Skeletal muscle tissue (tissue), 3 donors: ENCODE measurements at regions not wholly inside any gene's neighbourhood (a gene's known extent, or its start where the extent isn't known, plus 50 kb on each side); places are given as distances from the start of the nearest gene placed in this dataset.

Experiments used
- H3K27ac ChIP-seq: one replicate; pipeline ENCODE4 v1.7.0; 2013; ENCODE audit warnings: mild to moderate bottlenecking, low read depth, low read length, inconsistent platforms
- H3K27me3 ChIP-seq, 3 donors: one replicate each; pipeline ENCODE4 v1.7.0; 2013; ENCODE audit warnings: low read length in 3 of 3; ENCODE audit not compliant: control insufficient read depth in 3 of 3, insufficient read depth in 3 of 3
- H3K36me3 ChIP-seq, 3 donors: one replicate each; pipeline ENCODE4 v1.7.0; 2013; ENCODE audit warnings: low read length in 3 of 3; ENCODE audit not compliant: control insufficient read depth in 3 of 3, insufficient read depth in 3 of 3
- H3K4me1 ChIP-seq, 3 donors: one replicate each; pipeline ENCODE4 v1.7.0; 2013; ENCODE audit warnings: low read length in 3 of 3, mild to moderate bottlenecking in 3 of 3; ENCODE audit not compliant: control insufficient read depth in 3 of 3, insufficient read depth in 3 of 3
- H3K4me3 ChIP-seq, 3 donors: one replicate each; pipeline ENCODE4 v1.7.0; 2013; ENCODE audit warnings: low read length in 3 of 3
- H3K9ac ChIP-seq, 3 donors: one replicate each; pipeline ENCODE4 v1.7.0; 2013; ENCODE audit warnings: low read length in 3 of 3, mild to moderate bottlenecking in 3 of 3, moderate library complexity in 2 of 3, low read depth in 1 of 3
- H3K9me3 ChIP-seq, 3 donors: one replicate each; pipeline ENCODE4 v1.7.0; 2013; ENCODE audit warnings: low read length in 3 of 3; ENCODE audit not compliant: control insufficient read depth in 3 of 3
- donor health status: Osteomylitis.

DNA sequence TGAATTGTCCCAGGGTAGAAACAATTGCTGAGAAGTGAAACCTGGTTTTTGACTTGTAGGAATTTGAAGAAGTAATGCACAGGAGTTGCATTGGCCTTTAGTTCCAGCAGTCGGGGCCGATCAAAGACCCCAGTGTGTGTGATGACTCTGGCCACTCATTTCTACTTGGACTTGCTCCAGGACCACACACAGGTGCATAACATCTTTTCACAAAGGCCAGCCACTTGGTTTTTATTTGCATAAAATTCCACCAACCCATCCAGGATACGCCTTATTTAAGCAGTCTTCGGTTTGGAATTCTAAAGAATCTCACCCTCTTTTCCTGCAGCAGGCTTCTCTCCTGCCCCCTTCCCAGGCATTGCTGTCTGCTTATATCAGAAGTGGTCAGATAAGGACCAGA lies 162.0 kb upstream of the HABP2 start:
- H3K4me1 ChIP-seq: peaks cover 3 to 6% (median 4%) of the 10 kb centered on the region in 3 donors
- peaks cover 0 to 3% (median 0%) of the 10 kb centered on the region in 3 donors for H3K27me3 ChIP-seq
- no peak overlapping the region for H3K4me3 ChIP-seq
- H3K9ac ChIP-seq: no peak overlapping the region
- H3K27ac ChIP-seq: no peak overlapping the region
- no peaks in the 10 kb centered on the region for H3K36me3 ChIP-seq
- H3K9me3 ChIP-seq: no peaks in the 10 kb centered on the region

DNA sequence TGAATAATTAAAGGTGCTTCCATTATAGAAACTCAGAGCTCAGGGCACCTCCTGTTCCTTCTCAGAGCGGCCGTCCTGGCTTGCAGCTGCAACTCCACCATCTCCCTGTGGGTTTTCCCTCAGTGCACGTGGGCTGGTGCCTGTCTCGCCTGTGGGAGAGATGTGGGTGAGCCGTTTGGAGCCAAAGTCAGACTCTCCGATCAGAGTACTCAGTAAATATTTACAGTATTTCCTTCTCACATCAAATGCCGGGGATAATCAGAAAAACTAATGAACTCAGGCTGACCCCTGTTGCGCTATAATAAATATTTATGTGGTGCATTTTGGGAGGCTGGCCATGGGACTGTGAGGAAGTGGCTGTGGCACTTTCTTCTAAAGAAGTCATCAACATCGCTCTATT lies 155.8 kb upstream of the HABP2 start:
- Histone ChIP-seq H3K4me1 (no peaks in the 10 kb centered on the region), H3K36me3 (no peaks in the 10 kb centered on the region), H3K9me3 (no peaks in the 10 kb centered on the region), H3K27me3 (peaks cover 0 to 6% (median 0%) of the 10 kb centered on the region in 3 donors), H3K4me3 (no peak overlapping the region), H3K27ac (no peak overlapping the region), H3K9ac (no peak overlapping the region)

DNA sequence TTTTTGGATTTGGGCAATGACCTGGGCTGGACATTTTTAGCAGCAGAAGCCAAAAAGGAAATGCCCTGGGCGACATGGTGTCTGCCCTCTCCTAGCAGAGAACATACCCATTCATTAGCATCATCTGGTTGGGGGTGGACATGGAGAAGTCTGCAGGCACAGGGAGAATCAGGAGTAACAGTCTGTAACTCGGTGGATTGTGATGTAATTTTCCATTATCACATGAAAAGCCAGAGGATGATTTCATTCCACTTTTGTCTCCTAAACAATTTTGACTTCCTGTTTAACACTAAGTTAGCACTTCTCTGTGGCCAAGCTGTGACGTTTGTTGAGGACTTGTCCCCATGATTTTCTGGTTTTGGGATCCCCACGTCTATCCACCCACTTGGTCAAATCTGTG lies 153.8 kb upstream of the HABP2 start:
- Histone ChIP-seq H3K36me3 (no peaks in the 10 kb centered on the region), H3K4me1 (peaks cover 0 to 4% (median 0%) of the 10 kb centered on the region in 3 donors), H3K4me3 (no peak overlapping the region), H3K9ac (no peak overlapping the region), H3K9me3 (no peaks in the 10 kb centered on the region), H3K27ac (no peak overlapping the region), H3K27me3 (peaks cover 0 to 6% (median 0%) of the 10 kb centered on the region in 3 donors)

DNA sequence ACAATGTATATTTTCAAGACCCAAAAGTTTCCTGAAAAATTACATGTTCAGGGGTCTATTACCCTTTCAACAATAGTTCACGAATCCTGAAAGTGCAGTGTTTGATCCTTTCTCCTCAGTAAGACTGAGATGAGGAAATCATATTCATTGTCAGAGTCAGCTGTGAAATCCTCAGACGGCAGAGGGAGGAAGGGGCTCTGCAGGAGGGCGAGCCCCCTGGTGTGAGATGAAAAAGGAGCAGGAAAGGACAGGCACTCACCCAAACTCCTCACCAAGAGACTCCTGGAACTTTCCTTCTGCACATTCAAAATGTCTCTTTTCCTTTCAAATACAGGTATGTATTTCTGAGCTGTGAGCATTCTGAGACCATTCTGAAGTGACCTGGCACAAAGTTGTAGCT lies 150.3 kb upstream of the HABP2 start:
- Histone ChIP-seq H3K9ac (no peak overlapping the region), H3K36me3 (no peaks in the 10 kb centered on the region), H3K4me1 (peaks cover 0 to 4% (median 0%) of the 10 kb centered on the region in 3 donors), H3K4me3 (no peak overlapping the region), H3K9me3 (no peaks in the 10 kb centered on the region), H3K27ac (no peak overlapping the region), H3K27me3 (peaks cover 0 to 11% (median 0%) of the 10 kb centered on the region in 3 donors)

DNA sequence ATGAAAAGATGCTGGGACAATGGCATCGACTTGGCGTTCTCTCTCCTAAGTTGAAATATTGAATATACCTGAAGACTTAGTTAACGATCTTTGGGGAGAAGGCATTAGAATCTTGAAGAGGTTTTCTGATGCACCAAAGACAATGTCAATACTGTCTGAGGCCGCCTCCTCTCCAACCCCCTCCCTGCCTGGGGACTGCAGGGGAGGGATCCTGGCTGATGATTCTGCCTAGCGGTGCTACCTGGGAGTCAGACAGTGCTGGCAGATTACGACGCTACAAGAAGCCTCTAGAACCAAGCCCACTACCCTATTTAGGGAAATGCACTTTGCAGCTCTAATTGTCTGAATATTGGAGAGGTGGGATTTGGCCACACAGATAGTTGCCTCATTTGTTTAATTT lies 145.6 kb upstream of the HABP2 start:
- H3K27me3 ChIP-seq: peaks cover 0 to 15% (median 4%) of the 10 kb centered on the region in 3 donors

DNA sequence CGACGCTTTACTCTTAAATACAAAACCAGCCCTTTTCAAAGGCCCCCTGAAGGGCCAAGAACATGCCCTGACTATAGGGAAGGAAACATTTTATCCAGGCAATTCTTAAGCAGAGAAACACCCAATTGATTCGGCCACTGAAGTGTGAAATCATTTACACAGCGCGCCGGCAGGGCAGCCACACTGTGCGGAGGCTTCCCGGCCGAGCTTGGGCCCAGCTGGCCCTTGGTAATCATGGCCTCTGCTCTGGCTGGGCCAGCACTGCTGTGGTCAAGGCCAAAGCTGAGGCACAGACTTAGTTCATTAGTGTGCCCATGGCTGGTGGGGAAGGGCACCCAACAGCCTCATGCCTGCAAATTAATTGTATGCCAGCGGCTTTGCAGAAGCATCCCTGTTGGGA lies 143.7 kb upstream of the HABP2 start:
- Histone ChIP-seq H3K36me3 (no peaks in the 10 kb centered on the region), H3K4me1 (no peaks in the 10 kb centered on the region), H3K4me3 (no peak overlapping the region), H3K27me3 (peaks cover 0 to 15% (median 4%) of the 10 kb centered on the region in 3 donors), H3K27ac (no peak overlapping the region), H3K9me3 (peaks cover 0 to 3% (median 0%) of the 10 kb centered on the region in 3 donors), H3K9ac (no peak overlapping the region)

More for the DNA sequence above, 145.6 kb upstream of the HABP2 start:
- Histone ChIP-seq H3K9me3 (no peaks in the 10 kb centered on the region), H3K27ac (no peak overlapping the region), H3K4me1 (peaks cover 0 to 4% (median 0%) of the 10 kb centered on the region in 3 donors), H3K4me3 (no peak overlapping the region), H3K9ac (no peak overlapping the region), H3K36me3 (no peaks in the 10 kb centered on the region)

DNA sequence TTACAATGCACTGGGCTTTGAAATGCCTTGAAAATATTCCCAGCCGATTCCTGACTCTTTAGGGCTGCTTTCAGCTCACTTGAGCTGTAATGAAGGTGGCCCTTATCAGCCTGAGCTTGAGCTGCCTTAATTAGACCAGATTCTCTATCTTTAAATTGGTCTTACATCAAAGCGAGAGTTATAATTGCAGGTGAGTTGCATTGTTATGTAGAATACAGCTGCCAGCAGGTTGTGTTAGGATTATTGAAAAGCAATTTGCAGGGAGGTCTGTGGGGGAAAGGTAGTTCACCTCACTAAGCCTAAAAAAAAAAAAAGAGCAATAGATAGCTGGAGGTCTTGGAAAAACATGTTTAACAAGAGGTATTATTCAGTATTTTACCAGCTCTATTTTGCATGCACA lies 142.2 kb upstream of the HABP2 start:
- no peak overlapping the region for H3K4me3 ChIP-seq
- no peaks in the 10 kb centered on the region for H3K36me3 ChIP-seq
- H3K9me3 ChIP-seq: peaks cover 0 to 3% (median 3%) of the 10 kb centered on the region in 3 donors
- H3K4me1 ChIP-seq: no peaks in the 10 kb centered on the region
- peaks cover 0 to 15% (median 5%) of the 10 kb centered on the region in 3 donors for H3K27me3 ChIP-seq
- H3K27ac ChIP-seq: no peak overlapping the region
- H3K9ac ChIP-seq: no peak overlapping the region

DNA sequence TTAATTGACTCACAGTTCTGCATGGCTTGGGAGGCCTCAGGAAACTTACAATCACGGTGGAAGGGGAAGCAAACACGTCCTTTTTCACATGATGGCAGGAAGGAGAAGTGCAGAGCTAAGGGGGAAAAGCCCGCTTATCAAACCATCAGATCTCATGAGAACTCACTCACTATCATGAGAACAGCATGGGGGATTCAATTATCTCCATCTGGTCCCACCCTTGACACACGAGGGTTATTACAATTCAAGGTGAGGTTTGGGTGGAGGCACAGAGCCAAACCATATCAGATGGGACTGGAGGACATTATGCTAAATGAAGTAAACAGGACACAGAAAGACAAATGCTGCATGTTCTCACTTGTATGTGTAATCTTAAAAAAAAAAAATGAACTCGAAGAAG lies 141.4 kb upstream of the HABP2 start:
- Histone ChIP-seq H3K27ac (no peak overlapping the region), H3K36me3 (no peaks in the 10 kb centered on the region), H3K4me3 (no peak overlapping the region), H3K4me1 (peaks cover 0 to 3% (median 0%) of the 10 kb centered on the region in 3 donors), H3K9me3 (peaks cover 0 to 3% (median 3%) of the 10 kb centered on the region in 3 donors), H3K27me3 (peaks cover 0 to 15% (median 8%) of the 10 kb centered on the region in 3 donors), H3K9ac (no peak overlapping the region)

DNA sequence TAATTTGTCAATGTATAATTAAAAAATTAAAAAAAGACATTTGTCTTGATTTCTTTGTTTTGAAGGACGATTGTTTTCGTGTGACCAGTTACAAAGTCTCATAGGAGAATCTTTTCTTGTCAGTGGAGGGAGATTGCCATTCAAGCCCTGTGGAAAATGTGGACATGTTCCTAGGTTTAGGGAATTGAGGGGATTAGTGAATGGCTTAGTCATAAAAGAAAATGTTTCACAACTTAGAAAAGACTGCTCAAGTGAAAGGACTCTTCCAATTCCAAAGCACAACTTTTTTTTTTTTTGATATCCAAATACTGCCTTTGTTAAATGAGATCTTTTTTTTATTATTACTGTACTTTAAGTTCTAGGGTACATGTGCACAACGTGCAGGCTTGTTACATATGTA lies 140.7 kb upstream of the HABP2 start:
- Histone ChIP-seq H3K9ac (no peak overlapping the region), H3K36me3 (no peaks in the 10 kb centered on the region), H3K4me3 (no peak overlapping the region), H3K27me3 (peaks cover 0 to 11% (median 8%) of the 10 kb centered on the region in 3 donors), H3K9me3 (peaks cover 0 to 3% (median 3%) of the 10 kb centered on the region in 3 donors), H3K4me1 (peaks cover 0 to 3% (median 0%) of the 10 kb centered on the region in 3 donors), H3K27ac (no peak overlapping the region)

DNA sequence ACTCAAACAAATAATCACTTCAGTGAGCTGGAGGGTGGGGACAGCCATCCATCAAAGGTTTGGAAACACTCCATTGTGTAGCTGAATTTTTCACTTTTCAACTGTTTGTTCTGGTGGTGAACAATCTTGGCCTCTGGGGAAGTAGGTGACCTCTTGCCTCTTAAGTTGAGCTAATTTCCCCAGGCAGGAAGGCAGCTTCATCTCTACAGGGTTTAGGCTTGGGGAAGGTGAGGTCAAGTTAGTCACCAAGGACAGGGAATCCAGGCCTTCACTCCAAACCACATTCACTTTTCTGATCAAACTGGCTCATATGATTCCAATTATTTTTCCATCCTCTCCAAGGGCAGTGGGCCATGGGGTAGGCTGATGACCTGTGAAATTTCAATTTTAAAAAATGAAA lies 138.3 kb upstream of the HABP2 start:
- Histone ChIP-seq H3K9ac (no peak overlapping the region), H3K4me1 (peaks cover 0 to 3% (median 0%) of the 10 kb centered on the region in 3 donors), H3K27me3 (peaks cover 0 to 7% (median 6%) of the 10 kb centered on the region in 3 donors), H3K4me3 (no peak overlapping the region), H3K27ac (no peak overlapping the region), H3K9me3 (peaks cover 2 to 3% (median 3%) of the 10 kb centered on the region in 3 donors), H3K36me3 (no peaks in the 10 kb centered on the region)
